GM21529 (cell line): ENCODE measurements at regions not wholly inside any gene's neighbourhood (a gene's known extent, or its start where the extent isn't known, plus 50 kb on each side); places are given as distances from the start of the nearest gene placed in this dataset.

Source experiments
- ATAC-seq: cut with Tn5 transposase; IDR thresholded peaks from one replicate; pipeline ENCODE4 v1.9.1; 2021; ENCODE audit not compliant: unreplicated experiment

DNA sequence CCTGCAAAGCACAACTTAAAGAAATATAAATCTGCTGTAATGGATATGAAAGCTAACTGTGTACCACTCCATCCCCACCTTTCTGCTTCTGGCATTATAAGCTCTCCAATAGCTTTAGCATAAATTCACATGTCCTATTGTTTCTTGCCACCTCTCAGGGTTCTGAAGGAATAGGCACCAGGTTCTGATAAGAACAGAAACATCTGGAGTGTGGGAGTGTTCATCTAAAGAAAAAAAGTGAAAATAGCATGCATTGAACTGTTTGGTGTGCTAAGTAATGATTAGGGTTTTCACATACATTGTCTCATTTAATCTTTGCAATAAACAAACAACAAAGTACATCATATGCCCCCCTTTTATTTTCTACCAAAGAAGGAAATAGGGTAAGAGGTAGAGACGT lies 72.3 kb downstream of the FAM76B start:
- no peak for ATAC-seq

DNA sequence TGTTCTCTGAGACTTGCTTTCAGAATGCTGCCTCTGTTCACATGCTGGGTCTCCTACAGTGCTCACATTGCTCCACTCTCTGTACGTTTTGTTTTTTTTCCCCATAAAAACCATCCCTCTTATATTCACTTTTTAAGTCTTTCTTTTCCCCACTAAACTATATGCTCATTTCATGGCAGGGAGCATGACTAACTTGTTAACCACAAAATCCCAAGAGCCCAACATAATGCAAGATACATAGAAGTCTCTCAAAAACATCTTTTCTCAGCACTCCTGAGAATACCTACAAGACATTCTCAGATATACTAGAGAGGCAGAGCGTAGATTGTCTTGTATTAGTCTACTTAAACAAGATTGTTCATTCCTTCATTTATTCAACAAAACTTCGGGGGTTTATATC lies 73.3 kb downstream of the FAM76B start:
- peak; percentile 7 for ATAC-seq

DNA sequence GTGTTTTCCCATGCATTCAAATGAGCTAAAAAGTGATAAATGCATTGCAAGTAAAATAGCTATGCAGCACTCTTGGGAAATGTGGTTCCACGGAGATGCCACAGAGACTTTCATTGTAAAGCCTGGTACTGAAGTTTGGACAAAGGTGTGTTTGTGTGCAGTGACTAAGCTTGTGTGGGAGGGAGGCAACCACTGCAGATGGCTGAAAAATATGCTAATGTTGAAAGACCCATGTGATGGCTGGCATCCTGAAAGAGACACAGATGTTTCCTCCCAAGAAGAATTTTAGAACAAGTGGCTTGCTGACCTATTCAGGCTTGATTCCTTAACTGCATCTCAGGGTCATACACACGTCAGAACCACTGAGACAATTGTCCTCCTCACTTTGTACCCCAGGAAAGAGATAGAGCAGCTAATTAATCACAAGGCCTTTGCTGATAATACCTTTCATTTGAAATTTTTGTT lies 73.8 kb downstream of the FAM76B start:
- ATAC-seq = peak; percentile 80

DNA sequence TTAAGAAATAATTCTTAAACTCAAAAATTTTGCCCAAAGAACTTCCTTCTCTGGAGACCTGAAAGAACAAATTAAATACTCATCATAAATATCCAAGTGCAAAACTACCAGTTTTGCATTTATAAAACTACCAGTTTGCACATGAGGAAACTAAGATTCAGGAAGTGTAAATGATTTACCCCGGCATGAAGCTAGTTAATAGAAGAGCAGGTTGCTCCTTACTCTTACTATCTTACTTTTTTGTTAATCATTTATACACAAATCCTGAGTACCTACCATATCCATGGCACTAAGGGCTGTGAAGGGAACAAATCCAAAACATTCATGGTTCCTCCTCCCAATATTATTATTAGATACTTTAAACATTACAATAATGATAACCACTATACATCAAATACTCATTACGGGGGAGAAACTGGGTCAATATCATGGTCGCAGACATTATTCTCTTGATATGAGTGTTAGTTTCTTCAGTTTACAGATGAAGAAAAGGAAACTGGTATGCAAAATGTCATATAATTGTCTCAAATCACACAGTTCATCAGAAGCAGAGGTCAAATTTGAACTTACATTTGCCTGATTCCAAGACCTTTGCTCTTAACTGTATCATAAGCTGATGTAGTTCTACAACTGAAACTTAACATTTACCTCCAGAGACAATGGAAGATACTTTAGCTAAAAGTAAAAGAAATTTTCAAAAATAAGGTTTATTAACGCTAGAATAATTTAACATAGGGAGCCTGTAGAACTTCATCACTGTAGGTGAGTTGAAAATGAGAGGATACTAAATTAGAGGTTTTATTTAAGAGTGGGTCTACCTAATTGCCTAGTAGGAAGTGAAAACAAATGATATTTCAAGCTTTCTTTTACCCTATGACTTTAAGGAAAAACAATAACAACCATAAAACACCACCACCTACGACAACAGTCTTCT lies 74.5 kb downstream of the FAM76B start:
- ATAC-seq = peak; percentile 11

DNA sequence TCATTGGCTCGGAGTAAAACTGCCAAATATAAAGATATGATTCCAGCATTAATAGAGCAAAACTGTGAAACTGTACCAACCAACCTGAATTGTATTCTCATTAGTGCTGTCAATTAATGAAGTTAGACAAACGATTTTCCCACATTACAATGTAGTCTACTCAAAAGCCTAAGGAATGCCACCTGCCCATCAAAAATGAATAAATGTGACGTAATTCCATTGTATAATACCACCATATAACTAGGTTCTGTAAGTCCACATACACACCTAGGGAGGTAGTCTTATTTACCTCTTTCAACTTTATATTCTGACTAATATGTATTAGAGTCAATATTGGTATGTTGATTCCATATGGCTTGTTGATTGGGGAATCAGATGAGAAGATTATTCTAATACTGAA lies 76.2 kb downstream of the FAM76B start:
- no peak for ATAC-seq

- peak; percentile 20 for ATAC-seq
Observed at GRCh38 chr11:95711945-95712221, 77.7 kb downstream of the FAM76B start.

- ATAC-seq = peak; percentile 47
Observed at GRCh38 chr11:95711162-95711944, 78.2 kb downstream of the FAM76B start.

GRCh38 chr11:95708681-95709080 lies 80.9 kb downstream of the FAM76B start:
- no peak for ATAC-seq

GRCh38 chr11:95706974-95707387 lies 82.6 kb downstream of the FAM76B start:
- ATAC-seq = no peak

- ATAC-seq = peak; percentile 83
Observed at GRCh38 chr11:95705485-95706124, 84.0 kb downstream of the FAM76B start.

GRCh38 chr11:95704865-95705264 lies 84.7 kb downstream of the FAM76B start:
- ATAC-seq = no peak

DNA sequence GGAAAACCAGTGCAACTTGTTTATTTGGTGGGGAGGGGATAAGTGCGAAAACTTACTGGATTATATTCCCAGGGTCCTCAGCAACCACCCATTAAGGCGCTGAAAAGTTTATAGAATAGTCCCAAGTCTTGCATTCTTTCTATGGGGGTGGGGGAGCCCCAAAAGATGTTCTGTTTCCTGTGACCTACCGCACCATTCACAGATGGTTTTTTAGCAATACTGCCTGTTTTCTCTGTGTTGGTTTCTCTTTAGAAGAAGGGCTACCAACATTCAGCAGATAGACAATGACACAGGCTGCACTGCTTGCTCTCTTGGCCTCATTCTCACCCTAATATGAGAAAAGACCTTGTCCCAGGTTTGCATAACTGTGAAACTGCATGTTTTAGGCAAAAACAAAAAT lies 86.5 kb downstream of the FAM76B start:
- ATAC-seq = peak; percentile 39

DNA sequence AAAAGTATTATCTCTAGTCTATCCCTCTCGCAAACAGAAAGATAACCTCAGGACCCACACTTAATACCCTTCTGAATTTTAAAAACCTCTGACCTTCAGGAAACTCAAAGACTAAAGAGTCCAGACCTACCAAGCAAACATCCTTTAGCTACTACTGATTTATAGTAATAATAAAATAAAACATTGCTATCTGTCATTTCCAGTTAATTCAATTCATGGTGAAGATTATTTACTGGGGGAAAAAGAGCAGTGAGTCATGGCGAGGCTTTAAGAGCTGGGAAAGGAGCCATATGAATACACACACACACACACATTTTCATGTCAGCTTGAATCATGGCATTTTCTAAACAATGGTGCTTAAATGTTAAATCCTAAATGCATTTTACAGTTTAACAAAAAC lies 87.1 kb downstream of the FAM76B start:
- ATAC-seq = no peak

- peak; percentile 46 for ATAC-seq
Observed at GRCh38 chr11:95700471-95700817, 89.1 kb downstream of the FAM76B start.

- ATAC-seq = peak; percentile 42
Observed at GRCh38 chr11:95699631-95700470, 89.7 kb downstream of the FAM76B start.

DNA sequence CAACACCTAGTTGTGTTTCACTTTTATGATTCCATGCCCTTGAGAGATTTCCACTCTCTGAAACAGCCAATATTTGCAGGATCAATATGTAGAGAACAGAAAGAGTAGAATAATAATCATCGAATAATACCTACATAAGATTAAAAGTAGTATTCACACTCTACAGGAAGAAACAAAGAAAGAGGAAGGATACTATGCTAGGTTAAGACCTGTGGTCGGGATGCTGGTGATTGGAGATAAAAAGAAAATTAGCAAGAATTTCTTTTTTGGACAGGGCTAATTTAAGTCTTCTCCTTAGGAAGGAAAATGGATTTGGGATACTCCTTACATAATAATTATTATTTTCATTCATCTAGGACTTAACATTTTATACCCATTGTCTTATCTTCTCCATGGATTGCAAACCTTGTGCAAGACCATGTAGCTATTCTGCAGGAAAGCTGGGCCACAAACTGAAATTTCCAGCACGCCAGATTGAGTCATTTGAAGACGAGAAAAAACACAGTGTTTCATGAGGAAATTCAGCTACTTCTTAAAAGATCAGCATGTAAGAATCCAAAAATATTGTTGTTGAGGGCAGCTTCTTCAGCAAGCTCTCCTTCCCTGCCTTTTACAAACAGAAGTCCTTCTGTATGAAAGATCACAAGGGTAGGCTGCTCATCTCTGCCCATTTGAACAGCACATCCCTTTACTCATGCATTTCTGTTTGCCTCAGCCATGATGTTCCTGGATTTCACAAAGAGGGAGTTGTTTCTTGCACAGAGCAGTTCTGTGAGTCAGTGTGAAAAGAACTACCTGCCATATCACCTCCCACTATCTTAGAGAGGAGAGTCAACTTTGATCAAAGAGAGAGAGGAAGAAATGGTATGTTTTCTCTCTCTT lies 90.7 kb downstream of the FAM76B start:
- no peak for ATAC-seq

DNA sequence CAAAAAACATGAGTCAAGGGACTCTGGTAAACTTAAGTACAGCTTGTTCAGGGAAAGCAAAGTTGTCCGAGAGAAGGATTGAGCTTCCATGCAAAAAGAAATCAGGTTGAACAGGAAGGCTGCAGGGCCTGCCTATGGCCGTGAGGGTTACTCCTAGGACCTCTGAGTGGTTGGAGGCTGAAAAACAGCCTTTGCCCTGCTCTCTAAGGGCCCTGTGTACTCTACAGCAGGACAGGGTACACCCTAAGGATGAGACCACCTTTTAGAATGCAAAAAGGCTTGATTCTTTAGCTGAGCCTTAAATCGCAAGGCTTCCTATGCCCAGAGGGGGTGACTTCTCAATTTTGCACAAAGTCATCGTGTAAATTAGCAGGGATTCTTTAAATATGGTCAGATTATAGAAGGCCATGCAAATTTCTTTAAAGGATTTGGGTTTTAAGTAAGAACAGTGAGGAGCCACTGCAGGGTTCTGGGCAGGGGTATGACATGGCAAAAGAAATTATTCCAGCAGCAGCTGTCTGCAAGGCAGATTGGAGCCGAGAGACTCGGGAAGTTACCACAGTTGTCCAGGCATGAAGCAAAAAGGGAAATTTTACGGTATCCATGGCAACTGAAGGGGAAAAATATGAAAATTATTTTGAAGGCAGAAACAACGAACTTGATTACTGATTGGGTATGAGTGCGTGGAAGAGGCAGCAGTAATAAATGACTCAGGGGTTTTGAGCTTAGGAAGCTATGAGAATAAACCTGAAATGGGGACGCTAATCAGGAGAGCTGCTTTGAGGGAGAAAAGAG lies 91.8 kb downstream of the FAM76B start:
- ATAC-seq = no peak

DNA sequence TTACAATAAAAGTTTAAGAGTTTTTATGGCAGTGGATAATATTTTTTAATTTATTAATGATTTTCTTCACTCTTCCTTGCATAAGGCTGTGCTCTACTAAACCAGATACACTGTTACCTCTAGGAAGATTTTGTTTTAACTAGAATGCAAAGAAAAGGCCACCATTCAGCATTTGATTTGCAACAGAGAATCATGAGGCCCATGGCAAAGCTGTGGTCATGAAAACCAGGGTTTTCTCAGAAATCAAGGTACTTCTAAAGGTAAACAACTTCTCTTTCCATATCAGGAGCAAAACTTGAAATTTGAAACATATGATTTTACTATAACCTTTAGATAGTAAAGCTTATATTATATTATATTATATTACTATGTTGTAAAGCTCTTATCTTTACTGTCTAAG lies 94.4 kb downstream of the FAM76B start:
- ATAC-seq = no peak

DNA sequence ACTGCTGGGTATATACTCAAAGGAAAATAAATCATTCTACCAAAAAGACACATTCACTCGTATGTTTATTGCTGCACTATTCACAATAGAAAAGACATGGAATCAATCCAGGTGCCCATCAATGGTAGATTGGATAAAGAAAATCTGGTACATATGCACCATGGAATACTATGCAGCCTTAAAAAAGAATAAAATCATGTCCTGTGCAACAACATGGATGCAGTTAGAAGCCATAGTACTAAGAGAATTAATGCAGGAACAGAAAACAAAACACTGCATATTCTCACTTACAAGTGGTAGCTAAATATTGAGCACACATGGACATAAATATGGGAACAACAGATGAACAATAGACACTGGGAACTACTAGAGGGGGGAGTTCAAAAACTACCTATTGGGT lies 96.3 kb downstream of the FAM76B start:
- no peak for ATAC-seq
